Activated T-cell treated with anti-CD3 and anti-CD28 coated beads for 48 hours (primary cell): ENCODE measurements at regions not wholly inside any gene's neighbourhood (a gene's known extent, or its start where the extent isn't known, plus 50 kb on each side); places are given as distances from the start of the nearest gene placed in this dataset.

Source experiments
- DNase-seq: peaks from one replicate; pipeline ENCODE4 v3.0.0-alpha.2; 2020; ENCODE audit warnings: low read depth

DNA sequence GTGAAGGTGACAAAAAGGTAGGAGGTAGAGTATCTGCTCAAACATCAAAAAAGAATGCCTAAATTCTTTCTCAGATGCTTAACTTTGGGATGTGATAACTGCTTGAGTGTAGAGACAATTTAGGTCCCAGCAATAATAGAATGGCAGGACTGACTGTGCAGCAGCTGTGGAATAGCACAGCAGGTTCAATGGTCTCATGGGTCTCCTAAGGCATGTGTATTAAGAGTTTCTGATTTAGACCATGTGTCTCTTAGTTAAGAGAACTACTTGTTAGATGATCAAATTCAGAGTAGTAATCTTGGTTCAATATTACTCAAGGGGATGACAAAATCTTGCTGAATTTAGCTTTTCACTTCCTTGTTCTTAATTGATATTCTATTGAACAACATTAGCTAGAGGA, 72.0 kb downstream of the ALX1 start:
- DNase-seq = no peak

DNA sequence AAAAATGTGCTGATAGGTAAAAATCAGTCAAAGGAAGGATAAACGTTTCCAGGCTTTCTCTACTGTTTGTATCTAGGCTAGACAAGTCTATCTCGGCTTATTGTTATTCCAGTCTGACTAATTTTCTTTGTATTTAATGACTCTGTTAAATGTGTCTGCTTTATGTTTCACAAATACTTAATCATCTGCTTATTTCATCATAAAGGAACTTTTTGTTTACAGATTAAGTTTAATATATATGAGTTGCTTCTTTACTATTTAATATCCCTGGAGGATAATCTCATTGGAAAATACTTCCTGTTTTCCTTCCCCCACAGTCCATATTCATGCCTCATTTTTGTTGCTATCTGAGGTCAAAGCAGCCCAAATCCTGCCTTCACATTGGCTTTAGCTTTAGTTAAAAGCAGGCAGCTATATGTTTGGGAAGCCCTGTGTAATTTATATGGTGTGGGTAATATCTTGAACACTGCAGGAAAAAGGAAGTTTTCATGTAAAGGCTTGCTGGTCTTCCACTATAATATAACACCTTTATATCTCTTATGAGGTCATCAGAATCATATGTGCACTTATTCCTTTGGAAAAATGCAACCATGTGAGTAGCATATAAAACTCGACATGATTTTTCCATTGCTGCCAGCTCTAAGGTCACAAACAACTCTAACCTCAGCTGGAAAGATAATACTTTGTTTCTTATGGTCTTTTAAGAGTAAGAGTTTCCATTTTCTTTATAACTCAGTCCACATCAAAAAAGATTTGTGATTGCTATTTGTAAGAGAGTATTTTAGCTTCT, 76.8 kb downstream of the ALX1 start:
- DNase-seq = no peak

DNA sequence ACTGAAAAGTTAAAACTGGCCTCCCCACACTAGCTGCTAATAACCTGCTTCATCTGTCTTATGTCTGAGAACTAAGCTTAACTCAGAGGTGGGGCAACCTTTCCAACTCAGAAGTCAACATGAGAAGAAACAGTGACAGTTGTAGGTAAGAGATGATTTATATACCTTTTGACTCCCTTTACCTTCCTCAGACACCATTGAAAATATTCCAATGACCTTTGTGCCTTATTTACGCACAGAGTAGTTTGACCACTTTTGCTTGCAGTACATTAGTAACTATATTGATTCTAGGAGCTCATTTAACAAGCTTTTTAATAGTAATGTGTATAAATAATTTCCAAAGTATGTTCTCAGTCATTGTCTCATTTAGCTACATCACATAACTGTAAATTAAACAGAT, 77.6 kb downstream of the ALX1 start:
- no peak for DNase-seq

DNA sequence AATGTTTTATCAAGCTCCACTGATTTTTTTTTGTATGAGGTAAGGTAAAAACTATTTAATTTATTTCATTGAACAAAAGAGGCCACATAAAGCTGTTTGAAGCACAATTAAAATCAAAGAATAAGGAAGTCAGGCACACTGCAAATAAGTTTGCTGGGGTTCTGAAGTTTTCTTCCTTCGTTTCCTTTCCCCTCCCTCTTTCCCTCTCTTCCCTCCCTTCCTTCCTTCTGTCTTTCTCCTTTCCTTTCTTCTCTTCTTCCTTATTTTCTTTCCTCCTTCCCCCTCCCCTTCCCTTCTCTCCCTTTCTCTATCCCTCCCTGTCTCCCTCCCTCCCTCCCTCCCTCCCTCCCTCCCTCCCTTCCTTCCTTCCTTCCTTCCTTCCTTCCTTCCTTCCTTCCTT, 78.7 kb downstream of the ALX1 start:
- no peak for DNase-seq

DNA sequence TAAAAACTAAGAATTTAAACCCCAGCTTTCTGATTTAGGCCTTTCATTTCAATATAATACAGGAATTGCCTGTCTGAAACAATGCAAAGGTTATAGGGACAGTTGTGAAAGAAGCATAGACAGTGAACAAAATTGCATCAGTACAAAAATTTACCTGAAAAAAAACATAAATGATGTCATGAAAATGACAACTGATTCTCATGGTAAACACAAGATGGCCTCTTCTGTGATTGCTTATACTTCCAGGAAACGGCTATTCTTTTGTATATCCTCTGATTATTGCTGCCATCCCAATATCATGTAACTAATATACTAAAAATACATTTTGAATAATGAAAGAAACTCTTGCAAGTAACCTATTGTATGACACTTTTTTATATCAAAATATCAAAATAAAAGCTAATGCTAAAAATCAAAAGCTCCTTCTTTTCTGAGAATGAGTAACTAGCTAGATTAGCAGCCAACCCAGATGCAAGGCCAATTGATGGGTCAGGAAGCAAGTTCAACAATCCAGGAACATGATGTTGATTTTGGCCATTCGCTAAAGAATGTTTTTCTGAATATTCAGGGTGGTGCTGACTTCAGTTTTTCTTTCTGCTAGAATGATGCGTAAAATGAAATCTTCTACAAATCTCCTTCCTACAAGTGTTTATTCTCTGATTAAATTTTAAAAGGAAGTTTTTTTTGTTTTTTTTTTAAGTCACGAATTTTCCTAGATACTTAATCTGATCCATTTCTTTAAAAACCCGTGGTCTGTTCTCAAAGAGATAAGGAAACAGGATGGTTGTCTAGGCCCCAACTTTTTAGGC, 83.6 kb downstream of the ALX1 start:
- no peak for DNase-seq

DNA sequence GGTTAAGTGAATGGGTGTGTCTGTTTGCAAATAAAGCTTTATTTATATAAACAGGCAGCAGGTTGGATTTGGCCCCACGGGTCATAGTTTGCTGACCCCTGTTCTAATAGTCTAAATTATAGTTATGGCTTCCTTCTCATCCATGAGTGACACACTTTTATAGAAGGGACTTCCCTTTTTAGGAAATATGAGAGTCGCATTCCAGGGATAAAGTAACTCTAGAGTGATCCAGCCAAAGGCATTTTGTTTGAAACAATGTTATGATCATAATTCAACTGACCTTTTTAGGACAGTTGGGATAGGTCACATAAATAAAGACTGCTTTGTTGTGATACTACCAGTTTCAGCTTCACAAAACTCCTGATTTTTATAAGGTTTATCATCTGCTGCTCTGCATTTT, 87.9 kb downstream of the ALX1 start:
- DNase-seq = no peak

DNA sequence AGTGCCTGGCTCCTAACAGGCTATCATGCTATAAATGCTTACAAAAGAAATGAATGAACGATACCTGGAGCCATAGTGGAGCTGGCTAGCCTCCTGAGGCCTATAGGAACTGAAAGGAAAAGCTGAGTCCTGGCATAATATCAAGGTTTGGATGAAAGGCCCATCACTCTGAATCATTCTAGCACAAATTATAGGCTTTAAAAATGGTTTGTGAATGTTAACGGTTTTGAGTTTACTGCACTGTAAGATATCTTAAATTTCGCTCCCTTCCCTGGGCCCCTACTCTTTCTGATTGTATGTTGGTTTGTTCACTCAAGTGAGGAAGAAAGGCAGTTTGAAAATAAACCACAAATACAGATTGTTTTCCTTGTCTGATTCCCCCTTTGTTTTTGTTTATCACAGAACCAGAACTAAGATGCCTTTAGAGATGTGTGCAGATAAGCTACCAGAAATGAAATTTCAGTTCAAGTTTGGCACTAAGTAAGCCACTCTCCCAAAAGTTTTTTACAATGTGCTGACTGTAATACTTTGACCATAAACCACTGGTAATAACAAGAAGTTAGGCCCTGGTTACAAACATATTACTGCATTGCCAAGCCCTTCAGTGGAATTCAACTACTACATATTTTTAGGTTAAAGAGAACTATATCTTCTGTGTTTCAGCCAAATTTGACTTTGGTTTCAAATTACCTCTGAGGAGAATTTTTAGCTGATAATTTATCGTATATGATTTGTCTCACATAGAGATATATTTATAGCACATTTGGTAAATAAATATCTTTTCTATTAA, 89.5 kb downstream of the ALX1 start:
- no peak for DNase-seq

DNA sequence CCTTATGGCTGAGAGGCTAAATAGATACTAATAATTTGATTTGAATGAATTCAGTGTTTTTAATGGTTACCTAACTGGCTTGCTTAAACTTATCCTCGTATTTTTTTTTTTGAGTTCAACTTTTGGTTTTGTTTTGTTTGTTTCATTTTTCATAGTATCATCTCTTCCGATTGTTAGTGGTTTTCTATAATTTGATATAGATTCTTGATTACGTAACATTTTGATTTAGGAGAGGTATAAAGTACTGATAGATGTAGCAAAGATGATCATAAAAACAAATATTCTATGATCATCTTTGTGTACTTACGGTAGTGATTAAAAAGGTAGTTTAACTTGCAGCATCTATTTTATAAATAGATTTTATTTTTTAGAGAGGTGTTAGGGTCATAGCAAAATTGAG, 93.0 kb downstream of the ALX1 start:
- DNase-seq = no peak

DNA sequence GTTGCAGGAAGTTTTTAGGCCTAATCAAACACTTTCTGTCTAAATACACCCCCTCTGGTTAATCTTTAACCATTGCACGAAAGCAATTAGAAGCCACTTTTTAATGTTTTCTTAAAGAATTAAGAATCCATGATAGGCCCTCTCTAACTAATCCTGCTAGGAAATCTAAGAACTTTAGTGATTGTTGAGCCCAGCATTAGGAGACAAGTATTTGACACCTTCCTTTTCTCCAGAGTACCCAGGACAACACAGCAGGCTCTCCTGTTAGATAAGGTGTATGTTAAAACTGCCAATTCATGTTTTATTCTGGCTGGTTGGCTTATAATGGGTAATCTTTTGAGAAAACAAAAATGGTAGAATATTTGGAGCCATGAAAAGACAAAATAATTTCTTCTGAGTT, 95.0 kb downstream of the ALX1 start:
- no peak for DNase-seq

DNA sequence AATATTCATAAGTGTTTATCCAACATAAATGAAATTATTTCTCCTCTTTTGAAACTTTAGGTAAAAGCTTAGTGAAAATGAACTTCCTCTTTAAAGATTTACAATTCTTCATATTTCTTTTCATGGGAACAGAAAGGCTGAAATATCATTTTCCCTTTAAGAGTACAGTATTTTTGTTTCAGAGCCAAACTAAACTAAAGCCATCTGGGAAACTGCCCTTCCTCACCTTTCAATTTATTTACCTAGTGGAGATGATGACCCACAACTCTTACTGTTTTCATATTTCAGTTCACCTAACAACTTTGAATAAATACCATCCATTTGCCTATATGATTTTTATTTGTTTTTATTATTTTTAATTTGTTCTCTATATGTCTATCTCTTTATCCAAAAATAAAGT, 105.4 kb downstream of the ALX1 start:
- DNase-seq = no peak

DNA sequence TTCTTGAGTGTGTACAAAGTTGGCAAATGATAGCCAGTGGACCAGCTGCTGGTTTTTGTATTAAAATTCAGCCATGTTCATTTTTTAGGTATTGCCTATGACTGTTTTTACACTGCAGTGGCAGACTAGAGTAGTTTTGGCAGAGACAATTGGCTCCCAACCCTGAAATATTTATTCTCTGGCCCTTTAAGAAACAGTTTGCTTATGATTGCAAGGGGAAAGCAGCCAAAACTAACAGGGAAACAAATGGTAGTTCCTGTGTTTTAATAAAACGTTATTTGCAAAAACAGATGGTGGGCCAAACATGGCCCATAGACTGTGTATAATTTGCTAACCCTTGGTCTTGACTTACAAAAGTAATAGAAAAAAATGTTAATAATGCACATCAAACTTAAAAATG, 110.2 kb downstream of the ALX1 start:
- no peak for DNase-seq

DNA sequence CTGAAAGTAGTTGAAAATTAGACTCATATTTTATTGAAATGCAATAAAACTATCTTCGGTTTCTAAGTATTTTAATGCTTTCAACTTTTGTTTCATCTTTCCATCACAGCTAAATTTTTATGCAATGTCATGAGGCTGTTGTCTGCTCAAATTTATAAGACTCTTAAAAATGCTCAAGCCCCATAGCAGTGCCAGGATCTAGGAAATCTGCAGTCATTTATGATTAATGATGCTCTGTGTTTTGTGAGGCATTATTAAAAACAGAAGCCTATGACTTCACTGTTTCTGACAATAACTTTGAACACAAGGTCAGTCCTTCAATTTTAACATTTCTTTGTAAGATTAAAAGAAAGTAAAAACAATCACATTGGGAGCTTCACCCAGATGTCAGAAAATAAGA, 112.5 kb downstream of the ALX1 start:
- DNase-seq = no peak

DNA sequence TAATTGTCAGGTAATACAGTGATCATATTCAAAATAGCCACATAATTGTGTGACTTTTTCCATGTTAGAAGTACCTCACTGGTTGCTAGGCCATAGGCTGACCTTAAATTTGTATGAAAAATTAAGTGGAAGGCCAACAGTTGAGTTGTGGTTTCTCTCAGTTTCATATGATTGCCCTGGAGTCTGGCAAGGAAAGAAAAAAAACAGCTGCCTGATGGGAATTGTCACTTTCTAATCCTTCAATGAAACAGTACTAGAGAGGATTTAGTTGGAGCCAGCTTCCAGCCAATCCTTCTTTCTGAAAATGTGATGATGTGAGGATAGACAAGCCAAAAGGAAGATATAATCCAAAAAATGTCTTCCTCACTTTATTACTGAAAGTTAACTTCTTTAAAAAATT, 113.6 kb downstream of the ALX1 start:
- no peak for DNase-seq

DNA sequence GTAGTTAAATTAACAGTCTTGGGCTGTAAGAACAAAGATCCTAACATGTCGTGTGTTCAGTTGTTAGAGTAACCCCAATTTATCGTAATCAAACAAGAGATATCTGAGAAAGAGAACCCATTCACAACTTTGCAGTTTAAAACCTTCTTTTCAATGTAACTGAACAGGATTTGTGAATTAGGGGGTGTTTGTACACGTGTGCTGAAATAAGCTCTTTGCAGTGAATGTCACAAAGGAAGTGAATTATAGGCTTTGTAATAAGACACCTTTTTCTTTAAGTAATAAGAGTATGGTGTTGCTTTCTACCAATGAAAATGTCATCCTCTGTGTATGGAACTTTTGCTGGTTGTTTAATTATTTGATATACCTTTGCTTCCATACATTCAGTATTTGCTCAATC, 114.0 kb downstream of the ALX1 start:
- no peak for DNase-seq

DNA sequence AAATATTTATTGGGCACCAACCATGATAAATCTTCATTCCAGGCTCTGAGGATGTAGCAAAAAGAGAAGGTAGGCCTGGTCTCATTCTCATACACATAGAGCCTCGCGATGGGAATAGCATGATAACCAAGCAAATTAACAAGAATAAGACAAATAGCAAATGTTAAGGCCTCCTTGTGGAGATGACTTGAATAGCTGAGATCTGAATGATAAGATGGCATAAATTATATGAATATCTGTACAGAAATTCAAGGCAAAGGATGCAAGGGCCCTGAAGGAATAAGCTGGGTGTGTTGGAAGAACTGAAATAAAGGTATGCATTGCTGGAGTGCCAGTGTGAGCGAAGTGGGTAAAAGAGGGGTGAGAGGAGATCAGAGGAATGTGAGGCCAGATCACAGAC, 114.8 kb downstream of the ALX1 start:
- no peak for DNase-seq

DNA sequence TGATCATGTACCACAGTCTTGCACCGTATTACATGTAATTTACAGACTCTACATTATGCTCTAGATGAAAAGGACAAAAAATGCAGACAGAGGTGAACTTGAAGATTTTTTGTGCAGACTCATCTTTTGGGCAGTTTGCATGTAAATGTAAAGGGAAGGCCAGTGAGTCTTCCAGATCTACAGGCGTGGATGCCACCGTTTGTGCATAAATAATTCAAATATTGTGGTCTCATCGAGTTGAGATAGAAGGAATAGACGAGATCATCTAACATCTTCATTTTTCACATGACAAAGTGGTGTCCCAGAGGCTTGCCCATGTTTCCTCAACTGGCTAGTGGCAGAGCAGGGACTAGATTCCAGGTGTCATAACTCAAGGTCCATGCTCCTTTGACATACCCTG, 125.2 kb downstream of the ALX1 start:
- DNase-seq = no peak

DNA sequence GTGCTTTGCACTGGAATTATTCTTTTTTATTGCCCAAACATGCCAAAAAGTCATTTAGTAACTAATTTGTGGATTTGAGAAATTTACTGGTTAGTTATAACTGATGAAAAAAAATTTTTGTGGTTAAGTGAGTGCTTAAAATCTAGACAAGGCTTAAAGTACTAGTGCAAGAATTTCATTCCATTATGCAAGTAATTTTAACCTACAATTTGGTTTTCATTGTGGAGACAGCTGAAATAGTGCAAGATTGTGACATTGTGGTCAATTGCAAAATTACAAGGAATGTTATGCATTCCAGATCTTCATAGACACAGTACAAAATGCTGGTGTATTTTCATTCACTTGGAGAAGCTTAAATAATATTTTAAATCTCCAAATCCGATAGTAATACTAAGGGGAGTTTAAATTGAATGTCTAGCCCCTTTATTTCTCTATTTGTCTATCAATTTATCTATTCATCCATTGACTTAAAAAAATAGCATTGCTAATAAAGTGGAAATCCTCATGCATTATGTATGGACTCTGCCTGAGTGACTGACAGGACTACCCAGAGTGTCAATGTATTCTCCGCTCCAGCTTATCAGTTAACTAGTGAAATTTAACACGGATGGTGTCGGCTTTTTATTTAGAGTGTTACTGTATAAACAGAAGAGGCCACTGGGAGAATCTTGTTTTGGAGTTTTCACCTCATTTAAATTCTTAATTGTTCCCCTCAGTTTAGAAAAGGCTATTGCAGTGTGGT, 125.9 kb downstream of the ALX1 start:
- DNase-seq = no peak

DNA sequence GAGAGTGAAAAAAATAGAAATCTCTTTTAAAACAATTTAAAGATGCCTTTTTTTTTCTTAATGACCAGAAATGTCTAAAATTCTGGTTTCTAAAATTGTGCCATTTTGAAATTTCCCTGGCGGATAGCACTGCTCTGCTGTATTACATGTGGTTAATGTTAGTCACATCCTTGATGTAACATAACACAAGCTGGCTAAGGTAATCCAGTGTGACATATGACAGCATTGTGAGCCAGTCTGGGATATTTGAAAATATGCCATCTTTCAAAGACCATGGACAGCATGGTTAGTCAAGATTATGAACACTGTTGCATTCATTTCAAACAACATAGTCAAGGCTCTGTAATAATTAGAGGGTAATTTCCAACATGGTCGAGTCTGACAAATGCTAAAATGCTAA, 133.2 kb downstream of the ALX1 start:
- DNase-seq = no peak

DNA sequence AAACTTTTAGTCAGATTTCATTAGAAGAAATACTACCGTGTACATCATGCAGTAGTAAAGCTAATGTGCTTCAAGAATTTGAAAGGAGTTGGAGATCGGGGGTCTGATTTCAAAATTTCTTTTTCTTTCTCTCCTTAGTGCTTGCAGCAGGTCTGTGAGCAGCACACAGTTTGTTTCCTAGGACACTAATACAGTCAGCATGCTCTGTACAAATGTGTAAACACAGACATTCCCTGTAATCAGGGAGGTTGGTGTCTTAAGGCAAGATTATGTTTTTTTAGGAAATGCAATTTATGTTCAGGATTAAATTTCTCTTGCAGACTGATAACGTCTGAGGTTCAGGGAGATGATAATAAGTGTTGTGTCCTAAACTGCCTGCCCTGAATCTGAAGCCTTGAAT, 142.7 kb downstream of the ALX1 start:
- DNase-seq = no peak

DNA sequence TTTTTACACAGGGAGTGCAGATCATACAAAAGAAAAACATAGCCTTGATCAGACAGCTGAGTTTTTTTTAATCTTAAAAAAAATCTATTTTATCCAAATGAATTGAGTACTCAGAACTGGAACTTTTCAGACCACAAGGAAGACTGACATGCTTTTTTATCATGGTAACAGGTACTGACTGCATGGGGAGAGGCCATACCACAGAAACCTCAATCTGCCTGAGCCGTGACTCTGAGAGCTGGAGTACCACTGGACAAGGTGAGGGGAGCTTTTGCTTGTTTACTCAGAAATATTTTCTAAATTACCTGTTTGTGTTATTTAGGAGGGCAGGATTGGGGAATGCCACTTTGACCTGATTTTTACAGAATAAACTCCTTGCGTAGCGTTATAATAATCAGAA, 143.9 kb downstream of the ALX1 start:
- DNase-seq = no peak

DNA sequence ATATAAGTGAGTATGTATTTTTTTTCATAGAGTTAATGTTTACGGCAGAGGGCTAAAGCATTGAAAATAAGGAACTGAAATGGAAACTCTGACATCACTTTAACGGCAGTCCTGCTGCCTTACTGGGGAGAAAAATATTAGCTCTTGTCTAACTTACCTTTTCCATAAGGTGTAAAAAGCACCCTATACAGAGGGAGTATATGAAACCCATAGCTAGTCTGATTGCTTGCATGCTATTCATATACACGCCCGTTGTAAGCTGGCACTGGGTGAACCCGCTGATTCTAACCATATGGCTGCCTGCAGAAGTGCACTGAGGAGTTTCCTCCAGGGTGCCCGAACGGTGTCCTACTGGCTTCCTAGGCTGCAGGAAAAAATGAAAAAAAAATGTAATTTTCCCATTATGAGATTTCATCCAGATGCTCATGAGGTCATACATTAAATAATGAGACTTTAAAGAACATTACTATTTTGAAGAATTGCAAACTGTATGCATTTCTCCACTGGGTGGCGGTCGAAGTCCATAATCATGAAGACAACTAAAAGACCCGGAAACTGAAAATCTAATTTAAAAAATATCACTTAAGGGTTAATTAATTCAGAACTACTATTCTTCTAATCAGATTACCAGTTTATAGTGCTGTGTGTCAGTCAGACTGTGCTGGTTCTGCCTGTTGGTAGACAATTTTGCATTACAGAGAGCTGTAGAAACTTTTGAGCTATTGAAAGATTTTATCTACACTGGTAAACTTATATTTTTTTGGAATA, 144.7 kb downstream of the ALX1 start:
- no peak for DNase-seq

DNA sequence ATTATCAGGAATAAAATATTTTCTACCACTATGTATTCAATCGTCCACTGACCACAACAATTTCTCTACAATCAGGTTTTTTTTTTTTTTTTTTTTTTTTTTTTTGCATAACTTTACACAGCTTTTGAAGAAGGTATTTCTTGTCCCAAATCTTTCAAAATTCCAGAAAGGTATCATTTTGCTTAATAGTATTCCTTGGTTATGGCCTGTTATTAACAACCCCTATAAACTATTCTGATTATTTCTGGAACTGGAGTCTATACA, 145.3 kb downstream of the ALX1 start:
- DNase-seq = no peak
